Endodermal cell (in vitro differentiated cells): ENCODE measurements at regions not wholly inside any gene's neighbourhood (a gene's known extent, or its start where the extent isn't known, plus 50 kb on each side); places are given as distances from the start of the nearest gene placed in this dataset.
"Not testable (repeated sequence)": the region's sequence is repeated elsewhere in the genome, so short reads cannot be mapped to it uniquely, and the experiment has no call there.

Experiments
- DNase-seq: peaks from one replicate; pipeline ENCODE4 v3.0.0-alpha.2; 2017
- H3K27ac ChIP-seq: 2 replicates; pipeline ENCODE4 v1.5.1; 2013; ENCODE audit warnings: mild to moderate bottlenecking, low read depth, low read length, moderate library complexity
- H3K27me3 ChIP-seq: 2 replicates; pipeline ENCODE4 v1.6.1; 2013; ENCODE audit warnings: mild to moderate bottlenecking, low read length, moderate library complexity; ENCODE audit not compliant: insufficient read depth, control insufficient read depth, poor library complexity, severe bottlenecking
- H3K36me3 ChIP-seq: 2 replicates; pipeline ENCODE4 v1.7.0; 2013; ENCODE audit warnings: mild to moderate bottlenecking, low read length, moderate library complexity; ENCODE audit not compliant: control insufficient read depth, insufficient read depth
- H3K4me1 ChIP-seq: one replicate; pipeline ENCODE4 v1.7.0; 2013; ENCODE audit warnings: low read length; ENCODE audit not compliant: control insufficient read depth, insufficient read depth
- H3K4me3 ChIP-seq: 2 replicates; pipeline ENCODE4 v1.5.1; 2013; ENCODE audit warnings: mild to moderate bottlenecking, low read length, moderate library complexity
- H3K9ac ChIP-seq: 2 replicates; pipeline ENCODE4 v1.6.1; 2013; ENCODE audit warnings: mild to moderate bottlenecking, low read length, moderate library complexity; ENCODE audit not compliant: poor library complexity, severe bottlenecking; ENCODE audit errors: extremely low read depth
- H3K9me3 ChIP-seq: 2 replicates; pipeline ENCODE4 v1.6.1; 2013; ENCODE audit warnings: mild to moderate bottlenecking, low read length, moderate library complexity; ENCODE audit not compliant: control insufficient read depth
- H3K27ac Mint-ChIP-seq: 2 replicates; pipeline ENCODE4 v1.8.0; 2020; ENCODE audit warnings: mixed read lengths
- H3K27me3 Mint-ChIP-seq: 2 replicates; pipeline ENCODE4 v1.8.0; 2021; ENCODE audit warnings: mild to moderate bottlenecking, mixed read lengths; ENCODE audit not compliant: insufficient read depth
- H3K36me3 Mint-ChIP-seq: 2 replicates; pipeline ENCODE4 v1.8.0; 2020; ENCODE audit warnings: low read depth, mixed read lengths
- H3K4me1 Mint-ChIP-seq: 2 replicates; pipeline ENCODE4 v1.8.0; 2020; ENCODE audit warnings: mixed read lengths
- H3K4me3 Mint-ChIP-seq: 2 replicates; pipeline ENCODE4 v1.8.0; 2020; ENCODE audit warnings: mild to moderate bottlenecking, moderate library complexity, mixed read lengths
- H3K9me3 Mint-ChIP-seq: 2 replicates; pipeline ENCODE4 v1.8.0; 2020; ENCODE audit warnings: mild to moderate bottlenecking, mixed read lengths
- WGBS, 2 experiments: methylation state at CpG; one replicate each; pipeline versions ENCODE4 v1.1.5 to v1.1.7; 2013; ENCODE audit warnings: missing lambda C conversion rate in 2 of 2, mixed read lengths in 1 of 2; ENCODE audit not compliant: insufficient coverage in 1 of 2, insufficient read length in 1 of 2; 5-methylcytosine and 5-hydroxymethylcytosine counted together
- TF ChIP-seq, protein P1 (sequence below): fragments of 200-600 bp; sonication (generic); conservative IDR thresholded peaks from 2 replicates; pipeline ENCODE4 v1.5.0; 2021; ENCODE audit warnings: antibody characterized with exemption, mild to moderate bottlenecking

DNA sequence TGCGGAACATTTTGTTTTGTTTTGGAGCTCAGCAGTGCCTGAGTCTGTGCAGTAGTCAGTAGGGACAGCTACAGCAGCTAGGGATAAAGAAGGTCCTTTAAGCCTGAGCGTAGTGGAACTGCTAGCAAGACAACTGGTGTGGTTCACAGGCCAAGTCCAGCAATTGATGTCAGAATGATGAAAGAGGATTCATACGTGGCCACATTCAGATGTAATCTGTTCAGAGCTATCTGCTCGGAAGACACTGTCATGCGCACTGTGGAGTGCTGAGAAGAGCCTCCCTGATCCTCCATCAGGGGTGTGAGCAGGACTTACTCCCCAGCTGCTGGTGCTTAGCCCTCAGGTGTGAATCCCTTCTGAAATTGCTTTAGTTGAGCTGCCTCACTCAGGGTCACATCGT is 79.6 kb upstream of the ANKRD1 start:
- Mint-ChIP-seq H3K27me3 (peaks cover 26% of the 10 kb centered on the region), H3K36me3 (no peaks in the 10 kb centered on the region), H3K4me1 (peaks cover 12% of the 10 kb centered on the region), H3K9me3 (no peaks in the 10 kb centered on the region), H3K27ac (no peak overlapping the region), H3K4me3 (no peak overlapping the region)
- H3K27ac ChIP-seq = no peak overlapping the region
- no peak overlapping the region for H3K9ac ChIP-seq
- no peak for DNase-seq
- no peaks in the 10 kb centered on the region for H3K9me3 ChIP-seq
- no peak overlapping the region for H3K4me3 ChIP-seq
- WGBS, 2 experiments = 96% methylated on average over 6 of the region's 6 CpGs
- TF ChIP-seq, protein P1, sequence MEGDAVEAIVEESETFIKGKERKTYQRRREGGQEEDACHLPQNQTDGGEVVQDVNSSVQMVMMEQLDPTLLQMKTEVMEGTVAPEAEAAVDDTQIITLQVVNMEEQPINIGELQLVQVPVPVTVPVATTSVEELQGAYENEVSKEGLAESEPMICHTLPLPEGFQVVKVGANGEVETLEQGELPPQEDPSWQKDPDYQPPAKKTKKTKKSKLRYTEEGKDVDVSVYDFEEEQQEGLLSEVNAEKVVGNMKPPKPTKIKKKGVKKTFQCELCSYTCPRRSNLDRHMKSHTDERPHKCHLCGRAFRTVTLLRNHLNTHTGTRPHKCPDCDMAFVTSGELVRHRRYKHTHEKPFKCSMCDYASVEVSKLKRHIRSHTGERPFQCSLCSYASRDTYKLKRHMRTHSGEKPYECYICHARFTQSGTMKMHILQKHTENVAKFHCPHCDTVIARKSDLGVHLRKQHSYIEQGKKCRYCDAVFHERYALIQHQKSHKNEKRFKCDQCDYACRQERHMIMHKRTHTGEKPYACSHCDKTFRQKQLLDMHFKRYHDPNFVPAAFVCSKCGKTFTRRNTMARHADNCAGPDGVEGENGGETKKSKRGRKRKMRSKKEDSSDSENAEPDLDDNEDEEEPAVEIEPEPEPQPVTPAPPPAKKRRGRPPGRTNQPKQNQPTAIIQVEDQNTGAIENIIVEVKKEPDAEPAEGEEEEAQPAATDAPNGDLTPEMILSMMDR = no peak
- no peaks in the 10 kb centered on the region for H3K36me3 ChIP-seq
- peaks cover 3% of the 10 kb centered on the region for H3K4me1 ChIP-seq
- no peaks in the 10 kb centered on the region for H3K27me3 ChIP-seq

DNA sequence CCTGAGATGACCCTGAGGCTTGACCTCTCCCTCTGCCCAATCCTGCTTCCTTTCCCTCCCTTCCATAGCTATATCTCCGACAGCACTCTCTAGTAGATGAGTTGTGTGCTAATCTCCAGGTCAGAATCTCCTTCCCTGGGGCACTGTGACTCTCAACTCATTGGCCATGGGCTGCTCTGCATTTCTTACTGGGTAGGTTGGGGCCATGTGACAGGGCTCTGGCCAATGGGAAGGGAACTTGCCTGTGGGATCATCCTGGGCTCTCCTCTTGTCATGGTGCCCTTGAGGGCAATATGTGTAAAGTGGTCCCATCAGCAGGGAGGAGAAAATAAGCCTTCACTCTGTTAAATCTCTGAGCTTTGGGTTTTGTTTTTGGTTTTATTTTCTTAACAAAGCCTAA is 80.1 kb upstream of the ANKRD1 start:
- TF ChIP-seq, protein P1 = no peak
- Histone ChIP-seq H3K27me3 (no peaks in the 10 kb centered on the region), H3K4me1 (peaks cover 3% of the 10 kb centered on the region), H3K9me3 (no peaks in the 10 kb centered on the region), H3K9ac (no peak overlapping the region), H3K36me3 (no peaks in the 10 kb centered on the region), H3K27ac (no peak overlapping the region), H3K4me3 (no peak overlapping the region)
- H3K27ac Mint-ChIP-seq = no peak overlapping the region
- no peaks in the 10 kb centered on the region for H3K36me3 Mint-ChIP-seq
- peaks cover 12% of the 10 kb centered on the region for H3K4me1 Mint-ChIP-seq
- DNase-seq = no peak
- 100% methylated on average over 1 of the region's 1 CpG; no CpG with 5 or more reads in 1 of the 2 experiments for WGBS, 2 experiments
- no peak overlapping the region for H3K4me3 Mint-ChIP-seq
- peaks cover 22% of the 10 kb centered on the region for H3K27me3 Mint-ChIP-seq
- H3K9me3 Mint-ChIP-seq = no peaks in the 10 kb centered on the region

DNA sequence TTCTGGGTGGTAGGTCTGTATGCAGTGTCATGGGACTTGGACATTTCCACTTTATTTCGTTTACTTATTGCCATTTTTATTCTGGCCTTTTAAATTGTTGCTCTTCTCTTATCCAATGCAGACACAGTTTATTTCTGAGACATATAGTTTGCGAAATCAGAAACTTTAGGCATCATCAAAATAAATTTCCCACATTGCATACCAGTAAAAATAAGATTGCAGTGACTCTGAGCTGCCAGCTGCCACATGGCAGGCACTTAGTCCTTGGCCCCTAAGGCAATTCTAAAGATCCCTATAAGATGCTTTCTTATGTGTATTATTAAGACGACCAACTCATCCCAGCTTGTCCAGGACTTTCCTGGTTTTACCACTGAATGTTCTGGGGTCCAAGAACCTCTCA is 81.8 kb upstream of the ANKRD1 start:
- H3K9ac ChIP-seq = no peak overlapping the region
- WGBS, 2 experiments = 72 to 94% methylated on average over 3 of the region's 3 CpGs
- no peaks in the 10 kb centered on the region for H3K9me3 Mint-ChIP-seq
- TF ChIP-seq, protein P1 = no peak
- peaks cover 3% of the 10 kb centered on the region for H3K4me1 ChIP-seq
- no peaks in the 10 kb centered on the region for H3K27me3 ChIP-seq
- no peak overlapping the region for H3K27ac ChIP-seq
- peaks cover 14% of the 10 kb centered on the region for H3K27me3 Mint-ChIP-seq
- no peak overlapping the region for H3K4me3 ChIP-seq
- no peak overlapping the region for H3K27ac Mint-ChIP-seq
- H3K9me3 ChIP-seq = no peaks in the 10 kb centered on the region
- no peak for DNase-seq
- H3K36me3 ChIP-seq = no peaks in the 10 kb centered on the region
- H3K4me3 Mint-ChIP-seq = no peak overlapping the region
- H3K36me3 Mint-ChIP-seq = no peaks in the 10 kb centered on the region
- H3K4me1 Mint-ChIP-seq = peaks cover 12% of the 10 kb centered on the region

DNA sequence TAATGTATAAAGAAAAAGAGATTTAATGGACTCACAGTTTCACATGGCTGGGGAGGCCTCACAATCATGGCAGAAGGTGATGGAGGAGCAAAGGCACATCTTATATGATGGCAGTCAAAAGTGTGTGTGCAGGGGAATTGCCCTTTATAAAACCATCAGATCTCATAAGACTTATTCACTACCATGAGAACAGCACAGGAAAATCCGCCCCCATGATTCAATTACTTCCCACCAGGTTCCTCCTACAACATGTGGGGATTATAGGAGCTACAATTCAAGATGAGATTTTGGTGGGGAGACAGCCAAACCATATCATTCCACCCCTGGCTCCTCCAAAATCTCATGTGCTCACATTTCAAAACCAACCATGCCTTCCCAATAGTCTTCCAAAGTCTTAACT is 82.5 kb upstream of the ANKRD1 start:
- H3K36me3 ChIP-seq, H3K27ac Mint-ChIP-seq, H3K27me3 ChIP-seq, H3K9me3 ChIP-seq, H3K36me3 Mint-ChIP-seq, H3K4me3 Mint-ChIP-seq, H3K27ac ChIP-seq, H3K9me3 Mint-ChIP-seq, DNase-seq, H3K4me1 ChIP-seq, H3K4me3 ChIP-seq, H3K9ac ChIP-seq: not testable (repeated sequence)
- Mint-ChIP-seq H3K27me3 (peaks cover 13% of the 10 kb centered on the region), H3K4me1 (peaks cover 12% of the 10 kb centered on the region)
- WGBS, 2 experiments = 100% methylated on average over 1 of the region's 1 CpG; no CpG with 5 or more reads in 1 of the 2 experiments

DNA sequence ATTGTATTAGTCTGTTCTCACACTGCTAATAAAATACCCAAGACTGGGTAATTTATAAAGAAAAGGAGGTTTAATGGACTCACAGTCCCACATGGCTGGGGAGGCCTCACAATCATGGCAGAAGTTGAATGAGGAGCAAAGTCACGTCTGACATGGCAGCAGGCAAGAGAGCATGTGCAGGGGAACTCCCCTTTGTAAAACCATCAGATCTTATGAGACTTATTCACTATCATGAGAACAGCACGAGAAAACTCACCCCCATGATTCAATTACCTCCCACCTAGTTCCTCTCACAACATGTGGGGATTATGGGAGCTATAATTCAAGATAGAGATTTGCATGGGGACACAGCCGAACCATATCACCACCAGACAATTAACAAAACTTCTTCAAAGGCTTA is 84.4 kb upstream of the ANKRD1 start:
- not testable (repeated sequence) for H3K9me3 ChIP-seq, H3K36me3 Mint-ChIP-seq, H3K4me3 ChIP-seq, H3K4me3 Mint-ChIP-seq, H3K9me3 Mint-ChIP-seq, H3K9ac ChIP-seq, H3K27ac ChIP-seq, H3K36me3 ChIP-seq, DNase-seq, H3K27me3 ChIP-seq, H3K27ac Mint-ChIP-seq, H3K4me1 ChIP-seq
- H3K4me1 Mint-ChIP-seq = peaks cover 12% of the 10 kb centered on the region
- WGBS, 2 experiments = 89 to 94% methylated on average over 1 to 3 of the region's 3 CpGs
- peaks cover 19% of the 10 kb centered on the region for H3K27me3 Mint-ChIP-seq
